IPS-15b (cell line): ENCODE measurements at regions not wholly inside any gene's neighbourhood (a gene's known extent, or its start where the extent isn't known, plus 50 kb on each side); places are given as distances from the start of the nearest gene placed in this dataset.

Experiments
- H3K27me3 ChIP-seq: one replicate; pipeline ENCODE4 v1.6.1; 2013; ENCODE audit warnings: low read length; ENCODE audit not compliant: control insufficient read depth, insufficient read depth
- H3K36me3 ChIP-seq: one replicate; pipeline ENCODE4 v1.6.1; 2013; ENCODE audit warnings: low read length; ENCODE audit not compliant: control insufficient read depth, insufficient read depth
- H3K4me1 ChIP-seq: one replicate; pipeline ENCODE4 v1.6.1; 2013; ENCODE audit warnings: mild to moderate bottlenecking, low read length; ENCODE audit not compliant: control insufficient read depth, insufficient read depth
- H3K4me3 ChIP-seq: one replicate; pipeline ENCODE4 v1.5.1; 2013; ENCODE audit warnings: low read depth, low read length
- H3K9ac ChIP-seq: one replicate; pipeline ENCODE4 v1.6.1; 2013; ENCODE audit warnings: low read depth, mild to moderate bottlenecking, low read length
- H3K9me3 ChIP-seq: one replicate; pipeline ENCODE4 v1.6.1; 2013; ENCODE audit warnings: mild to moderate bottlenecking, low read length; ENCODE audit not compliant: control insufficient read depth, insufficient read depth

- Histone ChIP-seq H3K4me3 (no peak overlapping the region), H3K36me3 (no peaks in the 10 kb centered on the region), H3K9ac (no peak overlapping the region), H3K4me1 (no peaks in the 10 kb centered on the region), H3K27me3 (no peaks in the 10 kb centered on the region), H3K9me3 (no peaks in the 10 kb centered on the region)
These were observed 357.1 kb downstream of the PDGFC start for GRCh38 chr4:156614536-156614935.

GRCh38 chr4:156609421-156609820, 362.2 kb downstream of the PDGFC start:
- H3K27me3 ChIP-seq = no peaks in the 10 kb centered on the region
- no peaks in the 10 kb centered on the region for H3K9me3 ChIP-seq
- H3K9ac ChIP-seq = no peak overlapping the region
- H3K4me3 ChIP-seq = no peak overlapping the region
- no peaks in the 10 kb centered on the region for H3K4me1 ChIP-seq
- H3K36me3 ChIP-seq = no peaks in the 10 kb centered on the region

- no peak overlapping the region for H3K4me3 ChIP-seq
- H3K4me1 ChIP-seq = no peaks in the 10 kb centered on the region
- H3K36me3 ChIP-seq = no peaks in the 10 kb centered on the region
- no peaks in the 10 kb centered on the region for H3K9me3 ChIP-seq
- H3K9ac ChIP-seq = no peak overlapping the region
- no peaks in the 10 kb centered on the region for H3K27me3 ChIP-seq
These were observed 362.9 kb downstream of the PDGFC start for GRCh38 chr4:156608651-156609050.

GRCh38 chr4:156607478-156607857, 364.1 kb downstream of the PDGFC start:
- no peak overlapping the region for H3K4me3 ChIP-seq
- H3K4me1 ChIP-seq = no peaks in the 10 kb centered on the region
- H3K27me3 ChIP-seq = no peaks in the 10 kb centered on the region
- H3K9me3 ChIP-seq = no peaks in the 10 kb centered on the region
- H3K36me3 ChIP-seq = no peaks in the 10 kb centered on the region
- no peak overlapping the region for H3K9ac ChIP-seq

- Histone ChIP-seq H3K9ac (no peak overlapping the region), H3K4me1 (no peaks in the 10 kb centered on the region), H3K27me3 (no peaks in the 10 kb centered on the region), H3K4me3 (no peak overlapping the region), H3K36me3 (no peaks in the 10 kb centered on the region), H3K9me3 (no peaks in the 10 kb centered on the region)
These were observed 364.8 kb downstream of the PDGFC start for GRCh38 chr4:156606554-156607477.

- Histone ChIP-seq H3K36me3 (no peaks in the 10 kb centered on the region), H3K9me3 (no peaks in the 10 kb centered on the region), H3K9ac (no peak overlapping the region), H3K4me3 (no peak overlapping the region), H3K27me3 (no peaks in the 10 kb centered on the region), H3K4me1 (peaks cover 2% of the 10 kb centered on the region)
These were observed 373.4 kb downstream of the PDGFC start for GRCh38 chr4:156598138-156598681.

GRCh38 chr4:156596706-156597329, 374.8 kb downstream of the PDGFC start:
- no peak overlapping the region for H3K4me3 ChIP-seq
- peaks cover 2% of the 10 kb centered on the region for H3K4me1 ChIP-seq
- H3K36me3 ChIP-seq = no peaks in the 10 kb centered on the region

GRCh38 chr4:156596026-156596425, 375.6 kb downstream of the PDGFC start:
- Histone ChIP-seq H3K4me1 (peaks cover 2% of the 10 kb centered on the region), H3K9me3 (no peaks in the 10 kb centered on the region)

More at GRCh38 chr4:156596706-156597329, 374.8 kb downstream of the PDGFC start:
- H3K9me3 ChIP-seq = no peaks in the 10 kb centered on the region
- H3K27me3 ChIP-seq = no peaks in the 10 kb centered on the region
- no peak overlapping the region for H3K9ac ChIP-seq

GRCh38 chr4:156595041-156595440, 376.6 kb downstream of the PDGFC start:
- no peaks in the 10 kb centered on the region for H3K36me3 ChIP-seq

More at GRCh38 chr4:156596026-156596425, 375.6 kb downstream of the PDGFC start:
- no peak overlapping the region for H3K9ac ChIP-seq
- H3K36me3 ChIP-seq = no peaks in the 10 kb centered on the region
- no peak overlapping the region for H3K4me3 ChIP-seq
- no peaks in the 10 kb centered on the region for H3K27me3 ChIP-seq

GRCh38 chr4:156594624-156595023, 377.0 kb downstream of the PDGFC start:
- Histone ChIP-seq H3K4me3 (no peak overlapping the region), H3K9me3 (no peaks in the 10 kb centered on the region), H3K4me1 (peaks cover 2% of the 10 kb centered on the region), H3K36me3 (no peaks in the 10 kb centered on the region), H3K27me3 (no peaks in the 10 kb centered on the region), H3K9ac (no peak overlapping the region)

More at GRCh38 chr4:156595041-156595440, 376.6 kb downstream of the PDGFC start:
- Histone ChIP-seq H3K9ac (no peak overlapping the region), H3K4me1 (peaks cover 2% of the 10 kb centered on the region), H3K27me3 (no peaks in the 10 kb centered on the region), H3K4me3 (no peak overlapping the region), H3K9me3 (no peaks in the 10 kb centered on the region)

GRCh38 chr4:156593464-156593863, 378.1 kb downstream of the PDGFC start:
- Histone ChIP-seq H3K9me3 (no peaks in the 10 kb centered on the region), H3K4me3 (no peak overlapping the region), H3K4me1 (peaks cover 1% of the 10 kb centered on the region), H3K27me3 (no peaks in the 10 kb centered on the region), H3K36me3 (no peaks in the 10 kb centered on the region), H3K9ac (no peak overlapping the region)
